Right atrium auricular region (tissue), 2 donors: ENCODE measurements at regions not wholly inside any gene's neighbourhood (a gene's known extent, or its start where the extent isn't known, plus 50 kb on each side); places are given as distances from the start of the nearest gene placed in this dataset.
"Not testable (repeated sequence)": the region's sequence is repeated elsewhere in the genome, so short reads cannot be mapped to it uniquely, and the experiment has no call there.

Experiments used
- DNase-seq: peaks from one replicate; pipeline ENCODE4 v3.0.0-alpha.2; 2019; ENCODE audit warnings: low spot score
- H3K27ac ChIP-seq, 2 donors: fragments of 200-600 bp; sonication (generic); 1 replicate in 1 of 2; 2 replicates in 1 of 2; pipeline ENCODE4 v1.5.1; 2016 to 2019
- H3K27me3 ChIP-seq, 2 donors: fragments of 200-600 bp; sonication (generic); one replicate each; pipeline versions ENCODE4 v1.5.1 to v1.6.0; 2017 to 2019
- H3K36me3 ChIP-seq: fragments of 200-600 bp; sonication (generic); one replicate; pipeline ENCODE4 v1.5.1; 2016
- H3K4me1 ChIP-seq, 2 donors: fragments of 200-600 bp; sonication (generic); one replicate each; pipeline versions ENCODE4 v1.5.1 to v1.6.0; 2017 to 2019
- H3K4me3 ChIP-seq, 2 donors: fragments of 200-600 bp; sonication (generic); 1 replicate in 1 of 2; 2 replicates in 1 of 2; pipeline ENCODE4 v1.5.1; 2017 to 2019; ENCODE audit warnings: mild to moderate bottlenecking in 1 of 2, moderate library complexity in 1 of 2
- H3K9me3 ChIP-seq, 2 donors: fragments of 200-600 bp; sonication (generic); one replicate each; pipeline ENCODE4 v1.5.1; 2019
- CTCF ChIP-seq, 2 donors: fragments of 200-600 bp; sonication (generic); IDR thresholded peaks; one replicate each; pipeline ENCODE4 v1.5.1; 2019; ENCODE audit warnings: antibody characterized with exemption in 2 of 2

GRCh38 chr5:25544652-25545249 is 900.0 kb upstream of the CDH10 start:
- no peak overlapping the region for H3K4me3 ChIP-seq
- no peaks in the 10 kb centered on the region for H3K36me3 ChIP-seq
- no peak overlapping the region for H3K27ac ChIP-seq
- no peaks in the 10 kb centered on the region for H3K9me3 ChIP-seq
- peak; percentile 16 to 50 for TF ChIP-seq CTCF (IDR thresholded peaks at IDR 0.05)
- H3K4me1 ChIP-seq: no peaks in the 10 kb centered on the region
- no peak for DNase-seq
- H3K27me3 ChIP-seq: no peaks in the 10 kb centered on the region

GRCh38 chr5:25540628-25541027 is 895.9 kb upstream of the CDH10 start:
- no peaks in the 10 kb centered on the region for H3K9me3 ChIP-seq
- TF ChIP-seq CTCF (IDR thresholded peaks at IDR 0.05): no peak
- no peak for DNase-seq

GRCh38 chr5:25539536-25539935 is 894.8 kb upstream of the CDH10 start:
- no peaks in the 10 kb centered on the region for H3K27me3 ChIP-seq
- no peak overlapping the region for H3K4me3 ChIP-seq
- no peaks in the 10 kb centered on the region for H3K36me3 ChIP-seq
- no peak overlapping the region for H3K27ac ChIP-seq
- no peaks in the 10 kb centered on the region for H3K4me1 ChIP-seq
- TF ChIP-seq CTCF (IDR thresholded peaks at IDR 0.05): no peak
- no peaks in the 10 kb centered on the region for H3K9me3 ChIP-seq
- DNase-seq: no peak

More at GRCh38 chr5:25540628-25541027, 895.9 kb upstream of the CDH10 start:
- Histone ChIP-seq H3K27ac (no peak overlapping the region), H3K4me1 (no peaks in the 10 kb centered on the region), H3K27me3 (no peaks in the 10 kb centered on the region), H3K36me3 (no peaks in the 10 kb centered on the region), H3K4me3 (no peak overlapping the region)

- H3K27me3 ChIP-seq, H3K27ac ChIP-seq, H3K9me3 ChIP-seq, H3K4me1 ChIP-seq, H3K4me3 ChIP-seq, H3K36me3 ChIP-seq, DNase-seq: not testable (repeated sequence)
Observed at GRCh38 chr5:25536461-25536860, 891.7 kb upstream of the CDH10 start.

- Histone ChIP-seq H3K4me1 (no peaks in the 10 kb centered on the region), H3K4me3 (no peak overlapping the region), H3K27ac (no peak overlapping the region), H3K9me3 (no peaks in the 10 kb centered on the region), H3K27me3 (no peaks in the 10 kb centered on the region), H3K36me3 (no peaks in the 10 kb centered on the region)
- DNase-seq: no peak
- TF ChIP-seq CTCF (IDR thresholded peaks at IDR 0.05): no peak
Observed at GRCh38 chr5:25516141-25516540, 871.4 kb upstream of the CDH10 start.

- H3K27ac ChIP-seq: no peak overlapping the region
- no peak overlapping the region for H3K4me3 ChIP-seq
- no peaks in the 10 kb centered on the region for H3K9me3 ChIP-seq
- no peaks in the 10 kb centered on the region for H3K4me1 ChIP-seq
- H3K36me3 ChIP-seq: no peaks in the 10 kb centered on the region
- no peak for DNase-seq
- no peak for TF ChIP-seq CTCF (IDR thresholded peaks at IDR 0.05)
- H3K27me3 ChIP-seq: no peaks in the 10 kb centered on the region
Observed at GRCh38 chr5:25515525-25515924, 870.7 kb upstream of the CDH10 start.

GRCh38 chr5:25510692-25511091 is 865.9 kb upstream of the CDH10 start:
- not testable (repeated sequence) for H3K4me3 ChIP-seq, DNase-seq, H3K36me3 ChIP-seq, H3K9me3 ChIP-seq, H3K4me1 ChIP-seq, H3K27ac ChIP-seq, H3K27me3 ChIP-seq

GRCh38 chr5:25508011-25508410 is 863.2 kb upstream of the CDH10 start:
- H3K27me3 ChIP-seq, DNase-seq, H3K27ac ChIP-seq, H3K9me3 ChIP-seq, H3K36me3 ChIP-seq, H3K4me1 ChIP-seq, H3K4me3 ChIP-seq: not testable (repeated sequence)
